CD14-positive monocyte (primary cell): ENCODE measurements at regions not wholly inside any gene's neighbourhood (a gene's known extent, or its start where the extent isn't known, plus 50 kb on each side); places are given as distances from the start of the nearest gene placed in this dataset.

ENCODE experiments used
- DNase-seq, 3 donors: peaks; one replicate each; pipeline ENCODE4 v3.0.0-alpha.2; 2011 to 2022
- H2AFZ ChIP-seq: 2 replicates; pipeline ENCODE4 v1.6.0; 2012; ENCODE audit warnings: mild to moderate bottlenecking, low read depth, low read length, inconsistent platforms; ENCODE audit not compliant: insufficient read depth, poor library complexity, severe bottlenecking
- H3K27ac ChIP-seq, 2 donors: 1 replicate in 1 of 2; 2 replicates in 1 of 2; pipeline ENCODE4 v1.5.1; 2012 to 2013; ENCODE audit warnings: low read length in 2 of 2, control low read depth in 1 of 2, inconsistent platforms in 1 of 2, low read depth in 1 of 2, mild to moderate bottlenecking in 1 of 2
- H3K27me3 ChIP-seq, 2 donors: one replicate each; pipeline versions ENCODE4 v1.6.0 to v1.6.1; 2011 to 2013; ENCODE audit warnings: low read length in 2 of 2; ENCODE audit not compliant: control insufficient read depth in 2 of 2, insufficient read depth in 2 of 2
- H3K36me3 ChIP-seq, 2 donors: replicated peaks in 1 of 2; 1 replicate in 1 of 2; 2 replicates in 1 of 2; pipeline versions ENCODE4 v1.5.1 to v1.6.1; 2012 to 2013; ENCODE audit warnings: low read length in 2 of 2, control low read depth in 1 of 2, inconsistent platforms in 1 of 2, mild to moderate bottlenecking in 1 of 2; ENCODE audit not compliant: insufficient read depth in 2 of 2, control insufficient read depth in 1 of 2
- H3K4me1 ChIP-seq, 2 donors: 1 replicate in 1 of 2; 2 replicates in 1 of 2; pipeline versions ENCODE4 v1.5.1 to v1.6.1; 2012 to 2013; ENCODE audit warnings: low read length in 2 of 2, control low read depth in 1 of 2, inconsistent platforms in 1 of 2, mild to moderate bottlenecking in 1 of 2, moderate library complexity in 1 of 2; ENCODE audit not compliant: insufficient read depth in 2 of 2, control insufficient read depth in 1 of 2
- H3K4me2 ChIP-seq: replicated peaks from 2 replicates; pipeline ENCODE3; 2012; ENCODE audit warnings: low read length, moderate library complexity, mild to moderate bottlenecking; ENCODE audit not compliant: poor library complexity, severe bottlenecking; ENCODE audit errors: extremely low read depth
- H3K4me3 ChIP-seq, 3 experiments: fragments of 200-600 bp in 1 of 3; sonication (generic) in 1 of 3; replicated peaks in 1 of 3; 1 replicate in 2 of 3; 2 replicates in 1 of 3; pipeline ENCODE4 v1.5.1; 2011 to 2013; ENCODE audit warnings: low read length in 3 of 3, mild to moderate bottlenecking in 3 of 3, control low read depth in 2 of 3, low read depth in 2 of 3, inconsistent platforms in 1 of 3, moderate library complexity in 1 of 3
- H3K79me2 ChIP-seq: 2 replicates; pipeline ENCODE4 v1.6.0; 2012; ENCODE audit warnings: mild to moderate bottlenecking, control low read depth, inconsistent platforms, low read length, moderate library complexity; ENCODE audit not compliant: insufficient read depth
- H3K9ac ChIP-seq: 2 replicates; pipeline ENCODE4 v1.6.0; 2017; ENCODE audit warnings: low read length, mild to moderate bottlenecking; ENCODE audit not compliant: insufficient read depth, poor library complexity, severe bottlenecking
- H3K9me3 ChIP-seq, 2 donors: replicated peaks in 1 of 2; 1 replicate in 1 of 2; 2 replicates in 1 of 2; pipeline versions ENCODE4 v1.5.1 to v1.6.1; 2012 to 2013; ENCODE audit warnings: low read length in 2 of 2, control low read depth in 1 of 2; ENCODE audit not compliant: control insufficient read depth in 1 of 2, insufficient read depth in 1 of 2
- H4K20me1 ChIP-seq: 2 replicates; pipeline ENCODE4 v1.6.0; 2012; ENCODE audit warnings: mild to moderate bottlenecking, low read length, control low read depth, moderate library complexity; ENCODE audit not compliant: insufficient read depth
- H3K27ac Mint-ChIP-seq, 7 donors: one replicate each; pipeline ENCODE4 v1.8.0; 2020; ENCODE audit warnings: mild to moderate bottlenecking in 7 of 7, mixed read lengths in 7 of 7, moderate library complexity in 6 of 7, inconsistent platforms in 2 of 7
- H3K27me3 Mint-ChIP-seq, 3 donors: one replicate each; pipeline ENCODE4 v1.8.0; 2021 to 2022; ENCODE audit warnings: low read depth in 3 of 3, mild to moderate bottlenecking in 3 of 3, mixed read lengths in 3 of 3, moderate library complexity in 3 of 3, inconsistent platforms in 1 of 3
- H3K36me3 Mint-ChIP-seq, 2 donors: one replicate each; pipeline ENCODE4 v1.8.0; 2020; ENCODE audit warnings: mixed read lengths in 2 of 2, inconsistent platforms in 1 of 2, mild to moderate bottlenecking in 1 of 2
- H3K4me1 Mint-ChIP-seq: one replicate; pipeline ENCODE4 v1.8.0; 2020; ENCODE audit warnings: mild to moderate bottlenecking, mixed read lengths
- H3K4me3 Mint-ChIP-seq, 2 donors: one replicate each; pipeline ENCODE4 v1.8.0; 2020; ENCODE audit warnings: mild to moderate bottlenecking in 2 of 2, mixed read lengths in 2 of 2, moderate library complexity in 1 of 2
- H3K9me3 Mint-ChIP-seq, 7 donors: one replicate each; pipeline ENCODE4 v1.8.0; 2020 to 2022; ENCODE audit warnings: mixed read lengths in 7 of 7, mild to moderate bottlenecking in 6 of 7, moderate library complexity in 6 of 7, inconsistent platforms in 2 of 7
- WGBS: methylation state at CpG from one replicate; pipeline ENCODE4 v1.1.5; 2013; ENCODE audit warnings: missing lambda C conversion rate; ENCODE audit not compliant: insufficient coverage; 5-methylcytosine and 5-hydroxymethylcytosine counted together
- intact Hi-C, 2 donors: fragments of 100-400 bp; cut with micrococcal nuclease; formaldehyde crosslinking; loops; one replicate each; pipeline versions ENCODE4 v1.15.0 to v1.15.1; 2023
- TF ChIP-seq, protein P1 (sequence below): fragments of 200-600 bp; IDR thresholded peaks from one replicate; pipeline ENCODE4 v1.8.0; 2022; ENCODE audit warnings: antibody characterized with exemption, mild to moderate bottlenecking

DNA sequence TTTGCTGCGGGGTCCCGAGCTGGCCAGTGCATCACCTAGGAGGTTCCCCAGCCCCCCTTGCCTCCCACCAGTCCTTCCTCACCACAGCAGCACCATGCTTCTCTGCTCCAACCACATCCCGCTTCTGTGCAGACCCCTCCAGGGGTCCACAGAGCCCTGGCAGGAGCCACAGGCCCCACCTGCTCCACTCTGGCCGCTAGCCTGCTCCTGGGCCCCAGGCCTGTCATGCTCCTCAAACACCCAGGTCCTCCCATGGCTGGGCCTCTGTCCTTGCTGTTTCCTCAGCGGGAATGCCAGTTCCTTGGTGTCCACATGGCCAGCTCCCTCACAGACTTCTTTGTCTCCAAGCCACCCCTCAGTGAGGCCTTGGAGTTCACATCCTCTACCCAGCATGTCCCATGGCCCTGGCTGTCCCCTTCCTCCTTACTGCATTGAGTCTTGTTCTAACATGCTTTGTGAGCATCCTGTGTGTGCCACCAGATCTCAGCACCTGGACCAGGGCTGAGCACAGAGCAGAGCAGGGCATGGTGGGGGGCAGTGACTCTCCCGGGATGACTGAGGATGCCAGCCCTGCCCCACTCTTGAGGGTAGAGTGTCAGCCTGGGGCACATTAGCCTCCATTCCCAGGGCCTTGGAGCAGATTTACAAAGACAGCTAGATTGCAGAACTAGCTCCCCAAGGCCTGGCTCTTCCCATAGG lies 201.0 kb upstream of the HS6ST1 start:
- peak overlapping the region; percentile 3 to 86 (median 70) for H3K27ac Mint-ChIP-seq
- no peaks in the 10 kb centered on the region for H3K9me3 ChIP-seq

DNA sequence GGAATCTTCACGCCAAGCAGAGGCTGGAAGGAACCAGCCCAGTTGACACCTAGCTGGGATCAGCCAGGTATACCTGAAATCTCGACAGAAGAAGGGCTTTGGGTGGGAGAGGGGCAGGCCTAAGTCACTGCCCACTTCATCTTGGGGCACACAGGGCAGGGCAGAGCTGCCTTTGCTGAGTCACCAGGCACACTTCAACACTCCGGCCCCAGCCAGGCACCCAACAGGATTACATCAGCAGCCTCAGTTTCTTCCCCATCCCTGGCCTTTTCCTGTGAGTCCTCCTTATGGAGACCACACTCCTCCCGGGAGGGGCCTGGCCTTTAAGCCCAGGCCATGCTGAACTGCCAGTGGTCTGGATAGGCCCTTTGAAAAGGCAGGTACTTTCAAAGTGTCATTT lies 201.7 kb upstream of the HS6ST1 start:
- DNase-seq, result peak; percentile 53 to 88 (median 80)
- Histone ChIP-seq H2AFZ (peak overlapping the region; percentile 65), H3K4me3 (peak overlapping the region in 1 of 3 experiments; percentile 42), H3K27ac (peak overlapping the region in 1 of 2 donors; percentile 70), H4K20me1 (no peaks in the 10 kb centered on the region), H3K4me1 (peaks cover 25 to 29% of the 10 kb centered on the region in 2 donors), H3K79me2 (no peaks in the 10 kb centered on the region), H3K4me2 (peak overlapping the region; percentile 40), H3K9ac (no peak overlapping the region), H3K9me3 (no peaks in the 10 kb centered on the region), H3K27me3 (no peaks in the 10 kb centered on the region), H3K36me3 (no peaks in the 10 kb centered on the region)
- H3K36me3 Mint-ChIP-seq, result peaks cover 0 to 2% of the 10 kb centered on the region in 2 donors
- H3K9me3 Mint-ChIP-seq, result peaks cover 2 to 10% (median 4%) of the 10 kb centered on the region in 7 donors
- TF ChIP-seq, protein P1, sequence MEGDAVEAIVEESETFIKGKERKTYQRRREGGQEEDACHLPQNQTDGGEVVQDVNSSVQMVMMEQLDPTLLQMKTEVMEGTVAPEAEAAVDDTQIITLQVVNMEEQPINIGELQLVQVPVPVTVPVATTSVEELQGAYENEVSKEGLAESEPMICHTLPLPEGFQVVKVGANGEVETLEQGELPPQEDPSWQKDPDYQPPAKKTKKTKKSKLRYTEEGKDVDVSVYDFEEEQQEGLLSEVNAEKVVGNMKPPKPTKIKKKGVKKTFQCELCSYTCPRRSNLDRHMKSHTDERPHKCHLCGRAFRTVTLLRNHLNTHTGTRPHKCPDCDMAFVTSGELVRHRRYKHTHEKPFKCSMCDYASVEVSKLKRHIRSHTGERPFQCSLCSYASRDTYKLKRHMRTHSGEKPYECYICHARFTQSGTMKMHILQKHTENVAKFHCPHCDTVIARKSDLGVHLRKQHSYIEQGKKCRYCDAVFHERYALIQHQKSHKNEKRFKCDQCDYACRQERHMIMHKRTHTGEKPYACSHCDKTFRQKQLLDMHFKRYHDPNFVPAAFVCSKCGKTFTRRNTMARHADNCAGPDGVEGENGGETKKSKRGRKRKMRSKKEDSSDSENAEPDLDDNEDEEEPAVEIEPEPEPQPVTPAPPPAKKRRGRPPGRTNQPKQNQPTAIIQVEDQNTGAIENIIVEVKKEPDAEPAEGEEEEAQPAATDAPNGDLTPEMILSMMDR, result no peak
- peak overlapping the region; percentile 3 to 86 (median 71) for H3K27ac Mint-ChIP-seq
- peaks cover 3 to 6% (median 5%) of the 10 kb centered on the region in 3 donors for H3K27me3 Mint-ChIP-seq
- H3K4me3 Mint-ChIP-seq, result peak overlapping the region in 1 of 2 donors; percentile 80
- intact Hi-C loops, result loop anchor here in 1 of 2 donors (10.0 kb wide), 1 partner anchor 346 kb away; no protein-coding TSS in a partner anchor
- H3K4me1 Mint-ChIP-seq, result peaks cover 26% of the 10 kb centered on the region
- WGBS, result 28% methylated on average over 4 of the region's 4 CpGs

More for the DNA sequence above, 201.0 kb upstream of the HS6ST1 start:
- DNase-seq, result no peak
- 93% methylated on average over 6 of the region's 6 CpGs for WGBS
- TF ChIP-seq, protein P1, result no peak
- H3K27me3 Mint-ChIP-seq, result peaks cover 3 to 6% (median 5%) of the 10 kb centered on the region in 3 donors
- peaks cover 32% of the 10 kb centered on the region for H3K4me1 Mint-ChIP-seq
- peak overlapping the region in 1 of 3 experiments; percentile 42 for H3K4me3 ChIP-seq
- peak overlapping the region in 1 of 2 donors; percentile 30 for H3K4me3 Mint-ChIP-seq
- peaks cover 31 to 36% of the 10 kb centered on the region in 2 donors for H3K4me1 ChIP-seq
- H3K36me3 Mint-ChIP-seq, result peaks cover 0 to 2% of the 10 kb centered on the region in 2 donors
- peak overlapping the region in 1 of 2 donors; percentile 70 for H3K27ac ChIP-seq
- H3K79me2 ChIP-seq, result no peaks in the 10 kb centered on the region
- H3K36me3 ChIP-seq, result no peaks in the 10 kb centered on the region
- no peak overlapping the region for H3K4me2 ChIP-seq
- intact Hi-C loops, result loop anchor here (10.0 kb wide), 2 partner anchors 215 to 345 kb away; no protein-coding TSS in a partner anchor
- no peaks in the 10 kb centered on the region for H3K27me3 ChIP-seq
- H2AFZ ChIP-seq, result peak overlapping the region; percentile 36
- no peaks in the 10 kb centered on the region for H4K20me1 ChIP-seq
- H3K9ac ChIP-seq, result no peak overlapping the region
- peaks cover 2 to 10% (median 4%) of the 10 kb centered on the region in 7 donors for H3K9me3 Mint-ChIP-seq
